ENCODE measurements at regions not wholly inside any gene's neighbourhood (a gene's known extent, or its start where the extent isn't known, plus 50 kb on each side); places are given as distances from the start of the nearest gene placed in this dataset.

GRCh38 chr1:29531596-29531995 lies 295.3 kb downstream of the PTPRU start:
- no peak for TF ChIP-seq CTCF (IDR thresholded peaks at IDR 0.05; ENCODE audit: insufficient read depth, low read depth, low read length)
- TF ChIP-seq EZH2 (IDR thresholded peaks at IDR 0.05; ENCODE audit: insufficient read depth, low read length): no peak
